Endothelial cell of umbilical vein (primary cell): ENCODE measurements at regions not wholly inside any gene's neighbourhood (a gene's known extent, or its start where the extent isn't known, plus 50 kb on each side); places are given as distances from the start of the nearest gene placed in this dataset.

Source experiments
- BruUV-seq: library from RNA; stranded (reverse); fragments of 400-500 nt; replicated peaks from 2 replicates; lab custom pipeline; 2021; lab: Mats Ljungman, UMichigan
- CTCF ChIA-PET: fragments of 300-600, 350-600 bp; sonication (Branson Sonifier 250); formaldehyde crosslinking; loops from one replicate; lab custom pipeline; 2021; ENCODE audit warnings: antibody characterized with exemption, inconsistent platforms; lab: Charles Lee
- POLR2A ChIA-PET: fragments of 300-600, 350-600 bp; sonication (Branson Sonifier 250); formaldehyde crosslinking; loops from one replicate; lab custom pipeline; 2021; ENCODE audit warnings: antibody characterized with exemption, inconsistent platforms; lab: Charles Lee
- DNase-seq: peaks from one replicate; pipeline ENCODE4 v3.0.0-alpha.2; 2011; ENCODE audit warnings: low read depth, low spot score
- FAIRE-seq: peaks from 2 replicates; lab custom pipeline; 2011; peaks lifted over from hg19 to GRCh38; lab: Jason Lieb, UNC
- H2AFZ ChIP-seq: 2 replicates; pipeline ENCODE4 v1.6.0; 2012; ENCODE audit warnings: low read depth, low read length, control low read depth, inconsistent platforms
- H3K27ac ChIP-seq: 2 replicates; pipeline ENCODE4 v1.5.1; 2011; ENCODE audit warnings: low read depth, mild to moderate bottlenecking, control low read depth, low read length, moderate library complexity; ENCODE audit not compliant: insufficient read depth
- H3K27me3 ChIP-seq, 2 experiments: 2 replicates each; pipeline versions ENCODE4 v1.6.0 to v1.6.1; 2011; ENCODE audit warnings: low read length in 2 of 2, mixed read lengths in 1 of 2; ENCODE audit not compliant: control insufficient read depth in 2 of 2, insufficient read depth in 2 of 2
- H3K36me3 ChIP-seq, 2 experiments: 2 replicates in 1 of 2; 3 replicates in 1 of 2; pipeline ENCODE4 v1.5.1; 2011; ENCODE audit warnings: low read length in 2 of 2, mild to moderate bottlenecking in 1 of 2, moderate library complexity in 1 of 2; ENCODE audit not compliant: control insufficient read depth in 2 of 2, insufficient read depth in 2 of 2; ENCODE audit errors: extremely low read depth in 1 of 2
- H3K4me1 ChIP-seq: 3 replicates; pipeline ENCODE4 v1.5.1; 2011; ENCODE audit warnings: mild to moderate bottlenecking, low read length; ENCODE audit not compliant: control insufficient read depth, insufficient read depth; ENCODE audit errors: extremely low read depth
- H3K4me2 ChIP-seq: 2 replicates; pipeline ENCODE4 v1.6.1; 2011; ENCODE audit warnings: low read length, control low read depth, mixed read lengths; ENCODE audit not compliant: insufficient read depth
- H3K4me3 ChIP-seq, 3 experiments: fragments of 200-600 bp in 1 of 3; sonication (generic), shearing (Covaris generic) in 1 of 3; replicated peaks in 1 of 3; 2 replicates each; pipeline ENCODE4 v1.5.1; 2011 to 2016; ENCODE audit warnings: control low read depth in 3 of 3, low read length in 3 of 3, mild to moderate bottlenecking in 2 of 3, inconsistent platforms in 1 of 3, low read depth in 1 of 3, moderate library complexity in 1 of 3; ENCODE audit not compliant: insufficient read depth in 1 of 3
- H3K79me2 ChIP-seq: 2 replicates; pipeline ENCODE4 v1.6.0; 2012; ENCODE audit warnings: low read length, inconsistent platforms; ENCODE audit not compliant: control insufficient read depth, insufficient read depth
- H3K9ac ChIP-seq: replicated peaks from 2 replicates; pipeline ENCODE3; 2011; ENCODE audit warnings: low read length, control low read depth; ENCODE audit not compliant: insufficient read depth; ENCODE audit errors: extremely low read depth
- H3K9me1 ChIP-seq: replicated peaks from 3 replicates; pipeline ENCODE4 v1.6.0; 2011; ENCODE audit warnings: mild to moderate bottlenecking, low read length; ENCODE audit not compliant: control insufficient read depth, insufficient read depth; ENCODE audit errors: extremely low read depth
- H3K9me3 ChIP-seq: replicated peaks from 2 replicates; pipeline ENCODE4 v1.5.1; 2012; ENCODE audit warnings: low read length, inconsistent platforms; ENCODE audit not compliant: control insufficient read depth, insufficient read depth
- H4K20me1 ChIP-seq: replicated peaks from 2 replicates; pipeline ENCODE3; 2011; ENCODE audit warnings: mild to moderate bottlenecking, low read length; ENCODE audit not compliant: control insufficient read depth, insufficient read depth; ENCODE audit errors: extremely low read depth
- CTCF ChIP-seq, 2 donors: IDR thresholded peaks; 1 replicate in 1 of 2; 2 replicates in 1 of 2; pipeline ENCODE4 v1.5.1; 2011; ENCODE audit warnings: low read length in 2 of 2, mild to moderate bottlenecking in 2 of 2, moderate library complexity in 2 of 2, control low read depth in 1 of 2, inconsistent platforms in 1 of 2, low read depth in 1 of 2; ENCODE audit not compliant: insufficient read depth in 1 of 2; ENCODE audit errors: extremely low read depth in 1 of 2
- EZH2 ChIP-seq: IDR thresholded peaks from 2 replicates; pipeline ENCODE4 v1.6.1; 2012; ENCODE audit warnings: borderline replicate concordance, low read depth, mild to moderate bottlenecking, moderate library complexity, low read length, inconsistent platforms; ENCODE audit not compliant: severe bottlenecking
- FOS ChIP-seq: IDR thresholded peaks from 2 replicates; pipeline ENCODE4 v1.6.1; 2011; ENCODE audit warnings: mild to moderate bottlenecking, low read length, moderate library complexity, borderline replicate concordance; ENCODE audit not compliant: insufficient read depth
- GATA2 ChIP-seq: IDR thresholded peaks from 2 replicates; pipeline ENCODE4 v1.7.0; 2011; ENCODE audit warnings: low read depth, mild to moderate bottlenecking, moderate library complexity, mixed read lengths, low read length; ENCODE audit not compliant: insufficient read length, insufficient read depth
- JUN ChIP-seq: IDR thresholded peaks from 2 replicates; pipeline ENCODE4 v1.6.1; 2011; ENCODE audit warnings: borderline replicate concordance, low read depth; ENCODE audit not compliant: insufficient read length, insufficient read depth
- MAX ChIP-seq: IDR thresholded peaks from 2 replicates; pipeline ENCODE4 v1.6.1; 2011; ENCODE audit not compliant: insufficient read depth, insufficient read length
- MYC ChIP-seq: IDR thresholded peaks from one replicate; pipeline ENCODE4 v1.6.1; 2011; ENCODE audit warnings: mild to moderate bottlenecking, low read depth, low read length
- POLR2A ChIP-seq: IDR thresholded peaks from 2 replicates; pipeline ENCODE4 v1.6.1; 2012; ENCODE audit warnings: low read depth, mild to moderate bottlenecking, control low read depth, low read length
- POLR2AphosphoS5 ChIP-seq: IDR thresholded peaks from 2 replicates; pipeline ENCODE4 v1.6.1; 2012; ENCODE audit warnings: low read depth, mild to moderate bottlenecking, control low read depth, low read length, moderate library complexity; ENCODE audit not compliant: insufficient read depth
- dilution Hi-C: fragments of 300-500 bp; cut with MboI; formaldehyde crosslinking; loops from one replicate; pipeline ENCODE4 v1.15.0; 2019; ENCODE audit warnings: low sequenced_read_pairs; ENCODE audit not compliant: extremely low pct_ligation_motif_present
- intact Hi-C: fragments of 100-400 bp; cut with micrococcal nuclease; formaldehyde crosslinking; loops from one replicate; pipeline ENCODE4 v1.10.0; 2022

- FAIRE-seq (no peak), DNase-seq (no peak)
- TF ChIP-seq MYC (no peak), CTCF (IDR thresholded peaks at IDR 0.05; ENCODE audit: extremely low read depth in 1 of 2, insufficient read depth in 1 of 2, low read depth in 1 of 2, low read length in 2 of 2) (no peak), EZH2 (no peak), GATA2 (no peak), POLR2AphosphoS5 (no peak)
- Histone ChIP-seq H3K36me3 (no peaks in the 10 kb centered on the region), H2AFZ (no peak overlapping the region), H3K9me1 (no peaks in the 10 kb centered on the region), H3K27me3 (no peaks in the 10 kb centered on the region), H3K4me1 (no peaks in the 10 kb centered on the region), H4K20me1 (no peaks in the 10 kb centered on the region), H3K79me2 (no peaks in the 10 kb centered on the region), H3K9ac (no peak overlapping the region), H3K9me3 (no peaks in the 10 kb centered on the region), H3K4me2 (no peak overlapping the region), H3K4me3 (no peak overlapping the region), H3K27ac (no peak overlapping the region)
- intact Hi-C loops: no loop called here
- ChIA-PET CTCF (interaction anchor here (3.7 kb wide), 1 partner anchor 20 kb away, joined by 14 read pairs; no protein-coding TSS in a partner anchor), POLR2A (no interaction called here)
- no TSS peak for BruUV-seq
- dilution Hi-C loops: no loop called here
Measured at GRCh38 chr15:35771746-35772442, 225.9 kb upstream of the DPH6 start.

- ChIA-PET POLR2A (no interaction called here), CTCF (interaction anchor here (1.0 kb wide), 1 partner anchor 486 kb away, joined by 3 read pairs; no protein-coding TSS in a partner anchor)
- H2AFZ ChIP-seq: no peak overlapping the region
- H3K9me3 ChIP-seq: no peaks in the 10 kb centered on the region
- H3K4me2 ChIP-seq: no peak overlapping the region
- TF ChIP-seq POLR2A (no peak), MAX (no peak), MYC (no peak), EZH2 (no peak), JUN (no peak), GATA2 (no peak), POLR2AphosphoS5 (no peak), FOS (no peak)
- no peaks in the 10 kb centered on the region for H4K20me1 ChIP-seq
- no peaks in the 10 kb centered on the region for H3K9me1 ChIP-seq
- no peak overlapping the region for H3K27ac ChIP-seq
- intact Hi-C loops: no loop called here
- no peak overlapping the region for H3K4me3 ChIP-seq
- DNase-seq (no peak), FAIRE-seq (no peak)
- dilution Hi-C loops: no loop called here
- no peaks in the 10 kb centered on the region for H3K36me3 ChIP-seq
- BruUV-seq: no TSS peak
- no peak overlapping the region for H3K9ac ChIP-seq
- H3K27me3 ChIP-seq: no peaks in the 10 kb centered on the region
- H3K4me1 ChIP-seq: no peaks in the 10 kb centered on the region
- H3K79me2 ChIP-seq: no peaks in the 10 kb centered on the region
Measured at GRCh38 chr15:35774653-35775052, 228.7 kb upstream of the DPH6 start.
